ENCODE measurements at regions not wholly inside any gene's neighbourhood (a gene's known extent, or its start where the extent isn't known, plus 50 kb on each side); places are given as distances from the start of the nearest gene placed in this dataset.

GRCh38 chr9:131803758-131804411, 64.0 kb upstream of the RAPGEF1 start:
- TF ChIP-seq CTCF (IDR thresholded peaks at IDR 0.05) (no peak), POLR2AphosphoS5 (IDR thresholded peaks at IDR 0.05) (no peak), POLR2A (IDR thresholded peaks at IDR 0.05; ENCODE audit: low read depth) (no peak), EP300 (IDR thresholded peaks at IDR 0.05) (no peak)
